Loucy (cell line): ENCODE measurements at regions not wholly inside any gene's neighbourhood (a gene's known extent, or its start where the extent isn't known, plus 50 kb on each side); places are given as distances from the start of the nearest gene placed in this dataset.

ENCODE experiments used
- H2AFZ ChIP-seq: fragments of 200-600 bp; sonication (generic); 2 replicates; pipeline ENCODE4 v1.6.0; 2016; ENCODE audit warnings: antibody characterized with exemption, mild to moderate bottlenecking, low read length, moderate library complexity
- H3F3A ChIP-seq: fragments of 200-600 bp; 2 replicates; pipeline ENCODE4 v1.6.0; 2016; ENCODE audit warnings: antibody characterized with exemption, low read depth, mild to moderate bottlenecking
- H3K27me3 ChIP-seq: fragments of 200-600 bp; sonication (generic); 2 replicates; pipeline ENCODE4 v1.6.1; 2014; ENCODE audit warnings: low read length, mild to moderate bottlenecking; ENCODE audit not compliant: insufficient read depth, poor library complexity, severe bottlenecking
- H3K36me3 ChIP-seq: fragments of 200-600 bp; sonication (generic); 2 replicates; pipeline ENCODE4 v1.6.1; 2016; ENCODE audit warnings: low read length; ENCODE audit not compliant: insufficient read depth
- H3K4me1 ChIP-seq: fragments of 200-600 bp; sonication (generic); 2 replicates; pipeline ENCODE4 v1.5.1; 2014; ENCODE audit warnings: low read length, mild to moderate bottlenecking; ENCODE audit not compliant: insufficient read depth, poor library complexity, severe bottlenecking
- H3K4me2 ChIP-seq: fragments of 200-600 bp; sonication (generic); 2 replicates; pipeline ENCODE4 v1.6.0; 2014; ENCODE audit warnings: antibody characterized with exemption, low read length, low read depth, mild to moderate bottlenecking; ENCODE audit not compliant: poor library complexity, severe bottlenecking
- H3K4me3 ChIP-seq: fragments of 200-600 bp; sonication (generic); 2 replicates; pipeline ENCODE4 v1.5.1; 2014; ENCODE audit warnings: low read length, mild to moderate bottlenecking, mixed read lengths; ENCODE audit not compliant: poor library complexity, severe bottlenecking
- H3K79me2 ChIP-seq: fragments of 200-600 bp; sonication (generic); 2 replicates; pipeline ENCODE4 v1.6.1; 2014; ENCODE audit warnings: low read length; ENCODE audit not compliant: insufficient read depth
- H3K9ac ChIP-seq: fragments of 200-600 bp; sonication (generic); 2 replicates; pipeline ENCODE4 v1.6.0; 2014; ENCODE audit warnings: mild to moderate bottlenecking, low read depth, low read length, moderate library complexity; ENCODE audit not compliant: poor library complexity, severe bottlenecking
- H3K9me2 ChIP-seq: fragments of 200-600 bp; sonication (generic); replicated peaks from 2 replicates; pipeline ENCODE4 v1.6.1; 2016; ENCODE audit warnings: low read depth, low read length, mixed read lengths
- H3K9me3 ChIP-seq: fragments of 200-600 bp; sonication (generic); 2 replicates; pipeline ENCODE4 v1.6.1; 2014; ENCODE audit warnings: mild to moderate bottlenecking, antibody characterized with exemption, low read length, low read depth; ENCODE audit not compliant: insufficient read depth
- H4K20me1 ChIP-seq: fragments of 200-600 bp; sonication (generic); 2 replicates; pipeline ENCODE4 v1.6.0; 2014; ENCODE audit warnings: antibody characterized with exemption, low read length, mild to moderate bottlenecking; ENCODE audit not compliant: insufficient read depth, poor library complexity, severe bottlenecking
- EZH2phosphoT487 ChIP-seq: fragments of 200-600 bp; IDR thresholded peaks from 2 replicates; pipeline ENCODE4 v1.6.1; 2018; ENCODE audit warnings: antibody characterized with exemption, mild to moderate bottlenecking, moderate library complexity, borderline replicate concordance
- TF ChIP-seq, protein P1 (sequence below): fragments of 200-600 bp; sonication (generic); conservative IDR thresholded peaks from 2 replicates; pipeline ENCODE4 v1.5.1; 2014; ENCODE audit warnings: mild to moderate bottlenecking, antibody characterized with exemption, low read length

DNA sequence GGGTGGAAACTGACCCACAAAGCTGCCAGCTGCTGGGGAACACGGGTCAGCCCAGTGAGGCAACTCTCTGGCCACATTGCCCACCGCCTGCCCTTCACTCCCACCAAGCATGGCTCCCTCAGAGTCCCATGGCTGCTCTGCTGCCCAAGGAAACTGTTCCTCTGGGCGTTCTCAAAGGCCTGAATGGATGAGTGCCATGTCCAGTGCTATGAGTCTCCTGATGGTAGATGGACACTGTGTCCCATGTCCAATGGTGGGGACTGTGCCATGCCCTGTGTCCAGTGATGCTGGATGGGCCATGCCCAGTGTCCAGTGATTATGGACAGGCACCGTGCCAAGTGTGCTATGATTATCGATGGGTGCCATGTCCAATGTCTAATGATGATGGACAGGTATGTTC lies 88.8 kb downstream of the ANKRD10 start:
- no peaks in the 10 kb centered on the region for H4K20me1 ChIP-seq
- no peaks in the 10 kb centered on the region for H3K9me2 ChIP-seq
- no peak overlapping the region for H2AFZ ChIP-seq
- no peaks in the 10 kb centered on the region for H3K4me1 ChIP-seq
- no peak for TF ChIP-seq EZH2phosphoT487
- TF ChIP-seq, protein P1, sequence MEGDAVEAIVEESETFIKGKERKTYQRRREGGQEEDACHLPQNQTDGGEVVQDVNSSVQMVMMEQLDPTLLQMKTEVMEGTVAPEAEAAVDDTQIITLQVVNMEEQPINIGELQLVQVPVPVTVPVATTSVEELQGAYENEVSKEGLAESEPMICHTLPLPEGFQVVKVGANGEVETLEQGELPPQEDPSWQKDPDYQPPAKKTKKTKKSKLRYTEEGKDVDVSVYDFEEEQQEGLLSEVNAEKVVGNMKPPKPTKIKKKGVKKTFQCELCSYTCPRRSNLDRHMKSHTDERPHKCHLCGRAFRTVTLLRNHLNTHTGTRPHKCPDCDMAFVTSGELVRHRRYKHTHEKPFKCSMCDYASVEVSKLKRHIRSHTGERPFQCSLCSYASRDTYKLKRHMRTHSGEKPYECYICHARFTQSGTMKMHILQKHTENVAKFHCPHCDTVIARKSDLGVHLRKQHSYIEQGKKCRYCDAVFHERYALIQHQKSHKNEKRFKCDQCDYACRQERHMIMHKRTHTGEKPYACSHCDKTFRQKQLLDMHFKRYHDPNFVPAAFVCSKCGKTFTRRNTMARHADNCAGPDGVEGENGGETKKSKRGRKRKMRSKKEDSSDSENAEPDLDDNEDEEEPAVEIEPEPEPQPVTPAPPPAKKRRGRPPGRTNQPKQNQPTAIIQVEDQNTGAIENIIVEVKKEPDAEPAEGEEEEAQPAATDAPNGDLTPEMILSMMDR, result no peak
- no peaks in the 10 kb centered on the region for H3K36me3 ChIP-seq
- H3K4me2 ChIP-seq, result no peak overlapping the region
- no peak overlapping the region for H3K9ac ChIP-seq
- H3K27me3 ChIP-seq, result no peaks in the 10 kb centered on the region
- no peaks in the 10 kb centered on the region for H3K9me3 ChIP-seq
- H3K79me2 ChIP-seq, result no peaks in the 10 kb centered on the region
- H3F3A ChIP-seq, result no peaks in the 10 kb centered on the region
- H3K4me3 ChIP-seq, result no peak overlapping the region

DNA sequence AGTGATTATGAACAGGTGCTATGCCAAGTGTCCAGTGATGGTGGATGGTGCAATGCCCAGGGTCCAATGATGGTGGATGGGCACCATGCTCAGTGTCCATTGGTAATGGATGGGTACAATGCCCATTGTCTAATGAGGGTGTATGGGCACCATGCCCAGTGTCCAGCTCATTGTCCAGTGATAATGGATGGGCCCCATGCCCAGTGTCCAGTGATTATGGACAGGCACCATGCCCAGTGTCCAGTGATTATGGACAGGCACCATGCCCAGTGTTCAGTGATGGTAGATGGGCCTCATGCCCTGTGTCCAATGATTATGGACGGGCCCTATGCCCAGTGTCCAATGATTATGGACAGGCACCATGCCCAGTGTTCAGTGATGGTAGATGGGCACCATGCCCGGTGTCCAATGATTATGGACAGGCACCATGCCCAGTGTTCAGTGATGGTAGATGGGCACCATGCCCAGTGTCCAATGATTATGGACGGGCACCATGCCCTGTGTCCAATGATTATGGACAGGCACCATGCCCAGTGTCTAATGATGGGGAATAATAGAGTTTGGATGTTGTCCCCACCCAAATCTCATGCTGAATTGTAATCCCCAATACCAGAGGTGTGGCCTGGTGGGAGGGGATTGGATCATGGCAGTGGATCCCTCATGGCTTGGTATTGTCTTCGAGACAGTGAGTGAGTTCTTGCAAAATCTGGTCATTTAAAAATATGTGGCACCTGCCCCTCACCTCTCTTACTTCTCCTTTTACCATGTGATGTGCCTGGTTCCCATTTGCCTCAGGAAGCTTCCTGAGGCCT lies 87.8 kb downstream of the ANKRD10 start:
- Histone ChIP-seq H3K79me2 (no peaks in the 10 kb centered on the region), H3K4me2 (no peak overlapping the region), H3F3A (no peaks in the 10 kb centered on the region), H3K4me1 (no peaks in the 10 kb centered on the region), H4K20me1 (no peaks in the 10 kb centered on the region), H3K27me3 (no peaks in the 10 kb centered on the region), H3K9me3 (no peaks in the 10 kb centered on the region), H3K9me2 (no peaks in the 10 kb centered on the region), H3K4me3 (no peak overlapping the region), H3K9ac (no peak overlapping the region), H2AFZ (no peak overlapping the region), H3K36me3 (no peaks in the 10 kb centered on the region)
- TF ChIP-seq EZH2phosphoT487, result no peak
- TF ChIP-seq, protein P1, result no peak
